H1 (cell line): ENCODE measurements at regions not wholly inside any gene's neighbourhood (a gene's known extent, or its start where the extent isn't known, plus 50 kb on each side); places are given as distances from the start of the nearest gene placed in this dataset.

ENCODE experiments used
- CTCF ChIA-PET: fragments of 300-600 bp; sonication (Branson Sonifier 250); formaldehyde crosslinking; loops from one replicate; lab custom pipeline; 2021; ENCODE audit not compliant: partially characterized antibody; lab: Charles Lee
- POLR2A ChIA-PET: fragments of 300-600 bp; sonication (Branson Sonifier 250); formaldehyde crosslinking; loops from one replicate; lab custom pipeline; 2021; ENCODE audit warnings: inconsistent platforms; ENCODE audit not compliant: partially characterized antibody; lab: Charles Lee
- DNase-seq, 2 experiments: peaks; one replicate each; pipeline versions ENCODE4 v3.0.0 to v3.0.0-alpha.2; 2010 to 2022; ENCODE audit warnings: low spot score in 2 of 2, low read depth in 1 of 2, mixed read lengths in 1 of 2
- FAIRE-seq: peaks from 2 replicates; lab custom pipeline; 2011; peaks lifted over from hg19 to GRCh38; lab: Jason Lieb, UNC
- H2AFZ ChIP-seq: 2 replicates; pipeline ENCODE4 v1.8.1; 2012; ENCODE audit warnings: low read length, inconsistent platforms
- H2AK5ac ChIP-seq: 2 replicates; pipeline ENCODE4 v1.6.1; 2013; ENCODE audit warnings: low read depth, low read length
- H2BK120ac ChIP-seq: replicated peaks from 2 replicates; pipeline ENCODE3; 2013; ENCODE audit warnings: low read depth, low read length, inconsistent platforms
- H2BK12ac ChIP-seq: 2 replicates; pipeline ENCODE4 v1.6.1; 2013; ENCODE audit warnings: low read depth, low read length
- H2BK15ac ChIP-seq: 2 replicates; pipeline ENCODE4 v1.6.1; 2013; ENCODE audit warnings: low read length
- H2BK20ac ChIP-seq: 2 replicates; pipeline ENCODE4 v1.6.1; 2013; ENCODE audit warnings: low read length
- H2BK5ac ChIP-seq: 2 replicates; pipeline ENCODE4 v1.6.1; 2013; ENCODE audit warnings: low read depth, low read length
- H3K14ac ChIP-seq: 2 replicates; pipeline ENCODE4 v1.6.1; 2013; ENCODE audit warnings: inconsistent platforms; ENCODE audit not compliant: insufficient read length
- H3K18ac ChIP-seq: 2 replicates; pipeline ENCODE4 v1.6.1; 2013; ENCODE audit warnings: low read length; ENCODE audit errors: extremely low read depth
- H3K23ac ChIP-seq: 2 replicates; pipeline ENCODE4 v1.6.1; 2013; ENCODE audit warnings: inconsistent platforms; ENCODE audit not compliant: insufficient read length
- H3K23me2 ChIP-seq: 2 replicates; pipeline ENCODE4 v1.6.1; 2013; ENCODE audit warnings: low read depth, low read length
- H3K27ac ChIP-seq: 2 replicates; pipeline ENCODE4 v1.6.1; 2011; ENCODE audit warnings: low read depth, low read length, inconsistent platforms
- H3K27me3 ChIP-seq, 4 experiments: replicated peaks in 1 of 4; 1 replicate in 1 of 4; 2 replicates in 3 of 4; pipeline versions ENCODE4 v1.6.1 to v1.8.1; 2011 to 2013; ENCODE audit warnings: low read length in 3 of 4, mild to moderate bottlenecking in 3 of 4, inconsistent platforms in 2 of 4, mixed read lengths in 2 of 4, moderate library complexity in 1 of 4; ENCODE audit not compliant: control insufficient read depth in 3 of 4, insufficient read depth in 3 of 4; ENCODE audit errors: extremely low read depth in 1 of 4
- H3K36me3 ChIP-seq, 4 experiments: 2 replicates each; pipeline versions ENCODE4 v1.6.1 to v1.8.1; 2011 to 2013; ENCODE audit warnings: mild to moderate bottlenecking in 4 of 4, low read length in 3 of 4, moderate library complexity in 2 of 4, control low read depth in 1 of 4, inconsistent platforms in 1 of 4; ENCODE audit not compliant: insufficient read depth in 4 of 4, control insufficient read depth in 2 of 4
- H3K4ac ChIP-seq: replicated peaks from 2 replicates; pipeline ENCODE3; 2013; ENCODE audit warnings: low read length, low read depth, mixed read lengths, inconsistent platforms; ENCODE audit not compliant: insufficient read length
- H3K4me1 ChIP-seq, 4 experiments: replicated peaks in 1 of 4; 1 replicate in 1 of 4; 2 replicates in 3 of 4; pipeline versions ENCODE4 v1.6.1 to v1.8.1; 2011 to 2013; ENCODE audit warnings: low read length in 3 of 4, inconsistent platforms in 2 of 4, mixed read lengths in 1 of 4; ENCODE audit not compliant: insufficient read depth in 4 of 4, control insufficient read depth in 3 of 4
- H3K4me2 ChIP-seq, 2 experiments: 2 replicates each; pipeline versions ENCODE4 v1.6.1 to v1.8.1; 2011 to 2013; ENCODE audit warnings: low read depth in 2 of 2, low read length in 2 of 2, control low read depth in 1 of 2, inconsistent platforms in 1 of 2, mild to moderate bottlenecking in 1 of 2; ENCODE audit not compliant: insufficient read depth in 1 of 2
- H3K4me3 ChIP-seq, 4 experiments: fragments of 200-600, 300-600 bp in 1 of 4; sonication (generic), shearing (Covaris generic), sonication (Bioruptor Twin) in 1 of 4; 2 replicates each; pipeline versions ENCODE4 v1.5.1 to v1.8.1; 2011 to 2016; ENCODE audit warnings: low read length in 4 of 4, low read depth in 3 of 4, control low read depth in 2 of 4, inconsistent platforms in 2 of 4, mild to moderate bottlenecking in 2 of 4, mixed read lengths in 1 of 4, moderate library complexity in 1 of 4; ENCODE audit not compliant: insufficient read depth in 2 of 4; ENCODE audit errors: extremely low read depth in 1 of 4
- H3K56ac ChIP-seq: replicated peaks from 2 replicates; pipeline ENCODE3; 2013; ENCODE audit warnings: low read depth, mild to moderate bottlenecking, mixed read lengths, low read length, inconsistent platforms; ENCODE audit not compliant: insufficient read length
- H3K79me1 ChIP-seq: 2 replicates; pipeline ENCODE4 v1.6.1; 2013; ENCODE audit warnings: low read depth, low read length, control low read depth
- H3K79me2 ChIP-seq, 2 experiments: 2 replicates each; pipeline versions ENCODE4 v1.6.1 to v1.8.1; 2012 to 2013; ENCODE audit warnings: low read length in 2 of 2, mild to moderate bottlenecking in 2 of 2, inconsistent platforms in 1 of 2; ENCODE audit not compliant: insufficient read depth in 2 of 2, control insufficient read depth in 1 of 2
- H3K9ac ChIP-seq, 4 experiments: replicated peaks in 1 of 4; 1 replicate in 1 of 4; 2 replicates in 3 of 4; pipeline versions ENCODE4 v1.6.1 to v1.8.1; 2011 to 2013; ENCODE audit warnings: low read depth in 3 of 4, low read length in 3 of 4, control low read depth in 2 of 4, mild to moderate bottlenecking in 2 of 4, moderate library complexity in 2 of 4, inconsistent platforms in 1 of 4; ENCODE audit errors: extremely low read depth in 1 of 4
- H3K9me3 ChIP-seq, 2 experiments: 2 replicates each; pipeline versions ENCODE4 v1.6.1 to v1.8.1; 2012 to 2013; ENCODE audit warnings: mild to moderate bottlenecking in 2 of 2, moderate library complexity in 2 of 2, control low read depth in 1 of 2, inconsistent platforms in 1 of 2, low read depth in 1 of 2, low read length in 1 of 2, mixed read lengths in 1 of 2; ENCODE audit not compliant: insufficient read depth in 2 of 2
- H4K20me1 ChIP-seq, 2 experiments: replicated peaks in 1 of 2; 2 replicates each; pipeline versions ENCODE3 to v1.8.1; 2011 to 2013; ENCODE audit warnings: inconsistent platforms in 2 of 2, low read length in 2 of 2, mild to moderate bottlenecking in 1 of 2; ENCODE audit not compliant: insufficient read depth in 2 of 2, control insufficient read depth in 1 of 2
- H4K5ac ChIP-seq: 2 replicates; pipeline ENCODE4 v1.6.1; 2013; ENCODE audit warnings: low read length, low read depth, mixed read lengths, inconsistent platforms; ENCODE audit not compliant: insufficient read length
- H4K8ac ChIP-seq: 2 replicates; pipeline ENCODE4 v1.8.0; 2013; ENCODE audit warnings: mild to moderate bottlenecking, moderate library complexity, low read length, inconsistent platforms; ENCODE audit not compliant: insufficient read depth; ENCODE audit errors: extremely low read depth
- H4K91ac ChIP-seq: replicated peaks from 2 replicates; pipeline ENCODE3; 2013; ENCODE audit warnings: low read length, mixed read lengths, inconsistent platforms; ENCODE audit not compliant: insufficient read length
- CEBPB ChIP-seq: IDR thresholded peaks from 2 replicates; pipeline ENCODE4 v1.6.1; 2012; ENCODE audit warnings: low read depth, low read length
- CTBP2 ChIP-seq: IDR thresholded peaks from 2 replicates; pipeline ENCODE4 v1.7.0; 2011; ENCODE audit warnings: borderline replicate concordance, mild to moderate bottlenecking, moderate library complexity, mixed read lengths, low read length; ENCODE audit not compliant: insufficient read depth, insufficient read length
- EP300 ChIP-seq, 2 experiments: IDR thresholded peaks; 1 replicate in 1 of 2; 2 replicates in 1 of 2; pipeline ENCODE4 v1.6.1; 2011 to 2012; ENCODE audit warnings: low read depth in 2 of 2, low read length in 2 of 2, mild to moderate bottlenecking in 2 of 2, borderline replicate concordance in 1 of 2, inconsistent platforms in 1 of 2, moderate library complexity in 1 of 2
- KDM1A ChIP-seq: fragments of 200-600, 300-600 bp; sonication (generic); IDR thresholded peaks from 2 replicates; pipeline ENCODE4 v1.7.1; 2016; ENCODE audit warnings: mild to moderate bottlenecking, low read length, borderline replicate concordance
- MAFK ChIP-seq: IDR thresholded peaks from 2 replicates; pipeline ENCODE4 v1.6.1; 2012; ENCODE audit warnings: low read depth, mild to moderate bottlenecking, improper control_type of control experiment, low read length
- NRF1 ChIP-seq: IDR thresholded peaks from 2 replicates; pipeline ENCODE4 v1.6.1; 2011; ENCODE audit warnings: mild to moderate bottlenecking, low read depth, low read length, improper control_type of control experiment
- RNF2 ChIP-seq: fragments of 200-900, 300-1000 bp; sonication (generic); IDR thresholded peaks from 2 replicates; pipeline ENCODE4 v1.7.1; 2016; ENCODE audit warnings: borderline replicate concordance, low read depth, mild to moderate bottlenecking, antibody characterized with exemption, low read length; ENCODE audit not compliant: poor library complexity, severe bottlenecking; ENCODE audit errors: missing control alignments
- SIRT6 ChIP-seq: IDR thresholded peaks from one replicate; pipeline ENCODE4 v1.7.1; 2012; ENCODE audit warnings: low read length, inconsistent platforms
- SIX5 ChIP-seq: IDR thresholded peaks from 2 replicates; pipeline ENCODE4 v1.6.1; 2011; ENCODE audit warnings: mild to moderate bottlenecking, low read depth, low read length
- SP2 ChIP-seq: IDR thresholded peaks from 2 replicates; pipeline ENCODE4 v1.6.1; 2012; ENCODE audit warnings: mild to moderate bottlenecking, low read length, inconsistent platforms
- SUZ12 ChIP-seq: fragments of 200-600 bp; sonication (generic); IDR thresholded peaks from 2 replicates; pipeline ENCODE4 v1.6.1; 2012; ENCODE audit warnings: mild to moderate bottlenecking, inconsistent platforms, low read length, moderate library complexity, mixed read lengths
- TEAD4 ChIP-seq: IDR thresholded peaks from 2 replicates; pipeline ENCODE4 v1.6.1; 2012; ENCODE audit warnings: low read depth, low read length, inconsistent platforms, mixed read lengths
- WGBS, 2 experiments: shearing (Covaris generic) in 1 of 2; methylation state at CpG; one replicate each; pipeline versions ENCODE4 v1.1.6 to v1.1.7; 2013 to 2015; ENCODE audit warnings: low lambda C conversion rate in 2 of 2, mixed read lengths in 2 of 2, inconsistent platforms in 1 of 2, low coverage in 1 of 2, missing lambda C conversion rate in 1 of 2; ENCODE audit not compliant: insufficient replicate concordance in 2 of 2, insufficient coverage in 1 of 2, insufficient read length in 1 of 2; ENCODE audit errors: extremely low coverage in 1 of 2, missing lambda C conversion rate in 1 of 2; 5-methylcytosine and 5-hydroxymethylcytosine counted together
- TF ChIP-seq, protein P1 (sequence below): IDR thresholded peaks from 2 replicates; pipeline ENCODE4 v1.6.1; 2011; ENCODE audit warnings: low read length, improper control_type of control experiment

DNA sequence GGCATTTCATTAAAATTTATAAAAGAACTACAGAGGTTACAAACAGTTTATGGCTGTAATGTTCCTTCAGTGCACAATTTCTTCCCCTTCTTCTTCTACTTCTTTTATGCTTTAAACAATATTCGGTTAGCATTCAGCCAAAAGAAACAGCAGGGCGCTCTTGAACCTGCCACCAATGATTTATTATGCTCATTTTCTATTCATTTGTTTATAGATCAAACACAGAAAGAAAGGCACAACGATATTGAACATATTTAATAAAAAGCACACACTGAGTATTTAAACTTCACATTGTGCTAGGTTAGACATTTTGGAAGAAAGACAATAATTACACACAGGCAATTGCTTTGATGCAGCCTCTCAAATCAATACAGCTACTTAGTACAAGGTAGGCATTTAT lies 1025.8 kb upstream of the LRRN3 start:
- Histone ChIP-seq H3K36me3 (no peaks in the 10 kb centered on the region), H3K27me3 (no peaks in the 10 kb centered on the region), H3K23ac (no peak overlapping the region), H3K4me1 (no peaks in the 10 kb centered on the region), H3K14ac (no peak overlapping the region), H3K23me2 (no peaks in the 10 kb centered on the region), H3K79me2 (no peaks in the 10 kb centered on the region), H2BK5ac (no peak overlapping the region), H2BK12ac (no peak overlapping the region), H3K4ac (no peak overlapping the region), H4K5ac (no peak overlapping the region), H2BK15ac (no peak overlapping the region), H3K79me1 (no peaks in the 10 kb centered on the region), H2BK20ac (no peak overlapping the region), H3K4me3 (no peak overlapping the region), H2AK5ac (no peak overlapping the region), H4K91ac (no peak overlapping the region), H3K9me3 (no peaks in the 10 kb centered on the region), H3K56ac (no peak overlapping the region), H2AFZ (no peak overlapping the region), H3K4me2 (no peak overlapping the region), H3K18ac (no peak overlapping the region), H3K9ac (no peak overlapping the region), H4K8ac (no peak overlapping the region), H2BK120ac (no peak overlapping the region), H4K20me1 (no peaks in the 10 kb centered on the region), H3K27ac (no peak overlapping the region)
- 89% methylated on average over 3 of the region's 3 CpGs; no CpG with 5 or more reads in 1 of the 2 experiments for WGBS, 2 experiments
- DNase-seq (no peak), FAIRE-seq (no peak)
- no peak for TF ChIP-seq KDM1A
- no peak for TF ChIP-seq CTBP2
- no peak for TF ChIP-seq SP2
- TF ChIP-seq, protein P1, sequence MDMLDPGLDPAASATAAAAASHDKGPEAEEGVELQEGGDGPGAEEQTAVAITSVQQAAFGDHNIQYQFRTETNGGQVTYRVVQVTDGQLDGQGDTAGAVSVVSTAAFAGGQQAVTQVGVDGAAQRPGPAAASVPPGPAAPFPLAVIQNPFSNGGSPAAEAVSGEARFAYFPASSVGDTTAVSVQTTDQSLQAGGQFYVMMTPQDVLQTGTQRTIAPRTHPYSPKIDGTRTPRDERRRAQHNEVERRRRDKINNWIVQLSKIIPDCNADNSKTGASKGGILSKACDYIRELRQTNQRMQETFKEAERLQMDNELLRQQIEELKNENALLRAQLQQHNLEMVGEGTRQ, result no peak
- no peak for TF ChIP-seq RNF2
- no peak for TF ChIP-seq NRF1
- TF ChIP-seq SIRT6, result no peak
- TF ChIP-seq MAFK, result no peak
- TF ChIP-seq CEBPB, result no peak
- TF ChIP-seq TEAD4, result no peak
- TF ChIP-seq SIX5, result no peak
- TF ChIP-seq SUZ12, result no peak
- TF ChIP-seq EP300 (IDR thresholded peaks at IDR 0.05; ENCODE audit: borderline replicate concordance in 1 of 2, low read depth in 2 of 2, low read length in 2 of 2), result no peak
- CTCF ChIA-PET, result no interaction called here
- POLR2A ChIA-PET, result no interaction called here
